GM21447 (cell line): ENCODE measurements at regions not wholly inside any gene's neighbourhood (a gene's known extent, or its start where the extent isn't known, plus 50 kb on each side); places are given as distances from the start of the nearest gene placed in this dataset.
"Not testable (repeated sequence)": the region's sequence is repeated elsewhere in the genome, so short reads cannot be mapped to it uniquely, and the experiment has no call there.

Source experiments
- ATAC-seq: cut with Tn5 transposase; IDR thresholded peaks from one replicate; pipeline ENCODE4 v1.9.1; 2021; ENCODE audit not compliant: unreplicated experiment

DNA sequence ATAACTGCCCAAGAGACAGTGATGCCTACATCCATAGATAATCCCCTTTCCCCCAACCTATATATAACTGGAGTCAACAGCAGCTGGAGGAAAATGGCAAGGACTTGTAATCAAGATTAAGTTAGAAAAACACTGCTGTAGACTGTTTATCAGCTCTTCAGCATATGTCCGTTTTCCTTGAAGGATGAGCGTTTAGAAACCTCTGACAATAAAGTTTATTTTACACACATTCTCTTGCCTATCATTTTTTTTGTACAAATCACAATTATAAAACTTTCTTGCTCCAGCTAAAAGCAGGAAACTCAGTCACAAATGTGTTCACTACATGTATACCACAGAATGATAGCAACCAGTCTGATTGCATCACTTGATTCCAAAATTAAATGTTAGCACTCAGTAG lies 50.8 kb downstream of the PPIAL4G start:
- ATAC-seq: not testable (repeated sequence)

DNA sequence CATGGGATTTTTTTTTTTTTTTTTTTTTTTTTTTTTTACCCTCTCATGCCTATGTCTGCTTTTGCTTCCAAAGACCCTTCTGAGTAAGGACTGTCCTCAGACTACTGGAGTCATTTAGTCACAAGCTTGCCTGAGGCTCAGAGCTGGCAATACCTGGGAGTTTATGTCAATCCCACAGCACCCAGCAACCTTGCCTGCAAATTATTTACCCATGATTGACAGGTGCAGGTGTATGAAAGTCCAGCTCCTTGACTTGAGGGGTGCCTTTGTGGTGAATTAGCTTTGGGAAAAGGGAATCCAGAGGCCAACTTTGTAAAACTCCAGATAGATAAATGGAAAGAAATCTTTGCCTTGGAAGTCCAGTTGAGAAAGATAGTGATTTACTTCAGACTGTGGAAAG lies 53.2 kb downstream of the PPIAL4G start:
- ATAC-seq: not testable (repeated sequence)

GRCh38 chr1:148426940-148427611 lies 56.0 kb downstream of the PPIAL4G start:
- not testable (repeated sequence) for ATAC-seq

GRCh38 chr1:148426385-148426784 lies 56.7 kb downstream of the PPIAL4G start:
- not testable (repeated sequence) for ATAC-seq

DNA sequence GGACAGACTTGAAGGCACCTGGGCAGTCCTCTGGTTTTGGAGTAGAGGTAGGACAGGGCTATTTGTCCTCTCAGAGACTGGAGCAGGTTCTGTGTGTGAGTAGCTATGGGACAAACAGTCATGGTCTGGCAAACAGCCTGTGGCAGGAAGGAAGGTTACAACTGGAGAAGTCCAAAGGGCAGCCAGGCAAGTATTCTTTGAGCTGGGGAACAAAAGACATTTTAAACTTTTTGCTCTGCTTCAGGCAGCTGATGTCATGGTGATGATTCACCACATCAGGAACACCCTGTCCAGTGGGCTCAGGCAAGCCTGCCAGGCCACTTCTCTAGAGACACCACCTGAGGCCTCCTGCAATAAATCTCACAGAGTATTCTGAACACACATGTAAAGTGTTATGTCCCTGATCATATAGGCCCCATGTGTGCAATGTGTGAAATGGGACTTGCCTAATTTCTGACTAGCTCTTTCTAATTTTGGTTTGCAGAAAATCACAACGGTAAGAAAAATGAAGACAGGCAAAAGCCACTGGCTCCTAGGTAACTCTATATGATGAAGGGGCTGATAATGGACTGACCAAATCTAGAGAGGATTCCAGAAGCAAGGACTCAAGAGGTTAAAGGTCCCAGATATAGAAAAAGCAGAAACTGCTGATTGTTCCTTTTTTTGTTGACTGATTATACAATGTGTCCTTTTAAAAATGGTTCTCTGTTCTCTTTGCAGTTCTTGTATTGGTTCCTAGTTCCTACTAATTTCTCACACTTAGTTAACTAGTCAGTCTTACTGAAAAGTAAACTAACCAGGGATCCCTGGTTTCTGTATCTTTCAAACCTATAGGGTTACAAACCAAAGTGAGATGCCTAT lies 58.7 kb downstream of the PPIAL4G start:
- not testable (repeated sequence) for ATAC-seq

DNA sequence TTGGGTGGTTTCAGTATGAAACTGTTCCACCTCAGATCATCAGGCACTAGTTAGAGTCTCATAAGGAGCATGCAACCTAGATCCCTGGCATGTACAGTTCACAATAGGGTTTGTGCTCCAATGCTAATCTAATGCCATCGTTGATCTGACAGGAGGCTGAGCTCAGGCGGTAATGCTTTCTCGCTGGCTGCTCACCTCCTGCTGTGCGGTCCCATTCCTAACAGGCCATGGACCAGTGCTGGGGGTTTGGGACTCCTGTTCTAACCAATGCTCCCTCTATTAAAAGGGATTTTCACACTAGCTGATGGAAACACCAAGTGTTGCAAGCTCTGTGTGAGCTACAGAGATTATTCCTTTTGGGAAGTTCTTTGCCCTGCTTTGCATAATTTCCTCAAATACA lies 60.2 kb downstream of the PPIAL4G start:
- ATAC-seq: not testable (repeated sequence)

DNA sequence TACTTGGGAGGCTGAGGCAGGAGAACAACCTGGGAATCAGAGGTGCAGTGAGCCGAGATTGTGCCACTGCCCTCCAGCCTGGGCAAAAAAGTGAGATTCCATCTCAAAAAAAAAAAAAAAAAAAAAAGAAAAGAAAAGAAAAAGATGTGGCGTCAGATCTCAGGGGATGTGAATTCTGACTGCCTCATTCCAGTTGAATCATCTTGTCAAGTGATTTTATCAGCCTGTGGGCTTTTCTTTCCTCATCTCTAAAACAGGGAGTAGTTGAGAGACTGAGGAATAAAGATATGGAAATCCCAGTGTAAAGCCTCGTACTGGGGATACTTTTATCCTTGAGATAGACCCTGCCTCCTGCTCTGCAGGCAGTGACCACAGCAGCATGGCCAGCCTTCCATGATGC lies 65.9 kb downstream of the PPIAL4G start:
- not testable (repeated sequence) for ATAC-seq

GRCh38 chr1:148413385-148413784 lies 69.7 kb downstream of the PPIAL4G start:
- not testable (repeated sequence) for ATAC-seq

GRCh38 chr1:148404786-148405568 lies 78.1 kb downstream of the PPIAL4G start:
- ATAC-seq: not testable (repeated sequence)

- ATAC-seq: not testable (repeated sequence)
Observed at GRCh38 chr1:148403925-148404324, 79.2 kb downstream of the PPIAL4G start.

GRCh38 chr1:148403085-148403456 lies 80.0 kb downstream of the PPIAL4G start:
- ATAC-seq: not testable (repeated sequence)

DNA sequence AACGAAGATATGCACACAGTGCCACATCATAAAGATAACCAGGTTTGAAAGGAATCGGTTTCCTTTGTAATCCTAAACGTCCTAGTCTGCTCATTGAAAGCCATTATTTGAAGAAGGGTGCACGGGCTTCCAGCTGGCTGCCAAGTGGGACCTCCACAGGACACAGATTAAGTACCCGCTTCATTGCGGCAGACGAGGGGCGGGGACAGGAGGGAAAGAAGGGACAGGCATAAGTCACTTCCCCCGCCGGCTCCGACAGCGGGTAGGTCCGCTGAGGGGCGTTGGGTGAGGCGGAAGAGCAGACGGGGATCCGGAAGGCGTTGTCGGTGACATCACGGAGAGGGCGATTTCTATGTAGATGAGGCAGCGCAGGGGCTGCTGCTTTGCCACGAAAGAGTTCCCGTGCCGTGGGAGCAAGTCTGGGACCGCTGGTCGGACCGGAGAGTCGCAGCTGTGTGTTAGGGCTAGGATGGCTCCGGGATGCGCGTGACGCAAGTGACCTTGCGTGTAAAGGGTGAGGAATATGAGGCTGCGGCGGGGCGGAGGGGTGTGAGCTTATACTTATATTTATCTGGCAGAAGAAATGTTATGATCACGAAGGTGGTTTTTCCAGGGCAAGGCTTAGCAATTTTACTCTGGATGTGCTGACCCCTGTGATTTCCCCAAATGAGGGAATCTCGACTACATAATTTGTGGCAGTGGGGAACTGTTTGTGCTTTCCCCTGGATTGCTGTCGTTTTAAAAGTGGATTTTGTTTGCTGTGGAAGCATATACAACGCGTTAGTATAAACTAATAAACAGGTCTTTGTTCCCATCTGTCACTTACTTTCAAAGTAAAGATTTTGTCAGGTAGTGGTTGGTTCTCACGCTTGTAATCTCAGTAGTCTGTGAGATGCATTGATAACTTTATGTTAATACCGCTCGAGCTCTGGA lies 80.7 kb downstream of the PPIAL4G start:
- peak; percentile 90 for ATAC-seq

GRCh38 chr1:148397516-148397915 lies 85.6 kb downstream of the PPIAL4G start:
- ATAC-seq: not testable (repeated sequence)

DNA sequence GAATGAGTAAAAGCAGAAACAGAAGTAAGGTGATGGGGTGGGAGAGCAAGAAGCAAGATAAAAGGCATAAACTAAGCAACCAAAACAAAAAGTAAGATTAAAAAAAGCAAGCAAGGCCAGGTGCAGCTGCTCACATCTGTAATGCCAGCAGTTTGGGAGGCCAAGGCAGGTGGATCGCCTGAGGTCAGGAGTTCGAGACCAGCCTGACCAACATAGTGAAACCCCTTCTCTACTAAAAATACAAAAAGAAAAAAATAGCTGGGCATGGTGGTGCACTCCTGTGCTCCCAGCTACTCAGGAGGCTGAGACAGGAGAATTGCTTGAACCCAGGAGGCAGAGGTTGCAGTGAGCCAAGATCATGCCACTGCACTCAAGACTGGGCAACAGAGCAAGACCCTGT lies 90.6 kb downstream of the PPIAL4G start:
- not testable (repeated sequence) for ATAC-seq

DNA sequence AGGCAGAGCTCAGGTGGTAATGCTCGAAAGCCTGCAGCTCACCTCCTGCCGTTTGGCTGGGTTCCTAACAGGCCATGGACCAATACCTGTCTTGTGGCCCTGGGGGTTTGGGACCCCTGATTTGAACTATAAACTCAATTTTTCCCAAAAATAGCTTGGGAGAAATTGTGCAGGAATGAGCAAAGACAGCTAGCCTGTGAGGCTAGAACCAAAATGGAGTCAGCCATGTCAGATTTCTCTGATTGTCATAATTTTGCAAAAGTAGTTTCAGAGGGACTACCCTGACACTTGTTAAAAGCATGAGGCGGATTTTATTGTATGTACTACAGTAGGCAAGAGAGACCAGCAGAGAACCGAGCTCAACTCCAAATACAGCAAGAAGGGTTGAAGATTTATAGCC lies 91.8 kb downstream of the PPIAL4G start:
- not testable (repeated sequence) for ATAC-seq

DNA sequence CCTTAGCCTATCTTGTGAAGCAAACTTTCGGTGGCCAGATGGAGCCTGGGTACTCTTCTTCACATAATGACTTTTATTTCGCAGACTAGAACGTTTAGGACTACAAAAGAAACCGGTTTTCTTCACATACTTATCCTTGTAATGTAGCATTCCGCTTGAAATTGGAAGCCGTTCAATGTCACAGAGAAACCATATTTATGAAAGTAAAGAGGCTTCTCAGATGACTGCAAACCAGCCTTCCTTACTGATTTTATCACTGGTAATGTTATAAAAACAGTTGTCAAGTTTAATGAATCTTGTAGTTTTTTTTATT lies 94.1 kb downstream of the PPIAL4G start:
- no peak for ATAC-seq

GRCh38 chr1:148388260-148389026 lies 94.7 kb downstream of the PPIAL4G start:
- ATAC-seq: peak; percentile 67

GRCh38 chr1:148387949-148388259 lies 95.2 kb downstream of the PPIAL4G start:
- not testable (repeated sequence) for ATAC-seq

DNA sequence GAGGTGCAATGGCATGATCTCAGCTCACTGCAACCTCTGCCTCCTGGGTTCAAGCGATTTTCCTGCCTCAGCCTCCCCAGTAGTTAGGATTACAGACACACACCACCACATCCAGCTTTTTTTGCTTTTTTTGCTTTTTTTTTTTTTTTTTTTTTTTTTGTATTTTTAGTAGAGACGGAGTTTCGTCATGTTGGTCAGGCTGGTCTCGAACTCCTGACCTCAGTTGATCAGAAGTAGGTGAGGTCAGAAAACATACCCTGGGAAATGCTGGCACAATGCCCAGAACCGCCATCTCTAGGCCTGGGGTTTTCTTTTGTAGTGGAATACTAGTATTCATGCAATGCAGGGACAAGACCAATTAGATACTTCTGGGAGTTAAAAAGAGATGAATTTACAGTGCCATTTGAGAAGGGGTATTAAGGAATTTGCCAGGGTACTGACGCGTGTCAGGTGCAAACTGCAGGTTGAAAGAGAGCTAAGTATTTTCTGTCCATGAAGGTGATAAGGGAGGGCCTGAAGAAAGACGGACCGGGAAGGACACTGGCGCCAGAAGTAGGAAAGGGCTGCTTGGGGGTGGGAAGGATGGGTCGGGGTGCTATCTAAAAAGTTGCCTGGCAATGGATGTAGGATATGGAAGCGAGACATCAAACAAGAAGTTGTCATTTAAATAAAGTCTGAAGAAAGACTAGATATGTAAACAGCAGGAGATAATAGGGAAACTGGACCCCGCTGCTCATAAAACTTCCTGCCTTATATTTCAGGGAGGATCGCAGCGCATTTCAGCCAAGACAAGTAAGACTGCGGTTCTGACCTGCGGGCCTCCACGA lies 95.8 kb downstream of the PPIAL4G start:
- not testable (repeated sequence) for ATAC-seq
